ENCODE measurements at regions not wholly inside any gene's neighbourhood (a gene's known extent, or its start where the extent isn't known, plus 50 kb on each side); places are given as distances from the start of the nearest gene placed in this dataset.
"Not testable (repeated sequence)": the region's sequence is repeated elsewhere in the genome, so short reads cannot be mapped to it uniquely, and the experiment has no call there.

DNA sequence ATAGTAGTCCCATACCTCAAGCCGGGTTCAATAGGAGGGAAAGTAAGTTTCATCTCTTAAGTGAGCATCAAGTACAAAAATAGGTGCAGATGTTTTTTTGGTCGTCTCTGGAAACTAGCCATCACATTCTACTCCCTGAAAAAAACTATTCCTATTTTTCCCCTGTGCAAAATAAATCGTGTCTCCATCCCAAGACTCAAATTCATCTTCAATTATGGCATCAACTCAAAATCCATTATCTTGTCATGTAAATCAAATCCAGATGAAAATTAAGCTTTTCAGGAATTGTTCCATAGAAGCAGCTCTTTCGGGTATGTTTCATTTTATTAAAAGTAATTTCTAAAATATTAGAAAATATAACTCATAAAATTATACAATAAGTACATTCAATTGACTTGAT lies 1368.4 kb downstream of the GRIK2 start:
- H3K36me3 ChIP-seq = no peaks in the 10 kb centered on the region
- no peaks in the 10 kb centered on the region for H3K27me3 ChIP-seq (replicated peaks)
- no peak overlapping the region for H3K4me3 ChIP-seq
- no peaks in the 10 kb centered on the region for H3K4me1 ChIP-seq (replicated peaks)
- H3K9me3 ChIP-seq (replicated peaks) = no peaks in the 10 kb centered on the region
- DNase-seq (ENCODE audit: low read depth in 1 of 2, low spot score in 2 of 2) = no peak
- no peak overlapping the region for H3K27ac ChIP-seq

DNA sequence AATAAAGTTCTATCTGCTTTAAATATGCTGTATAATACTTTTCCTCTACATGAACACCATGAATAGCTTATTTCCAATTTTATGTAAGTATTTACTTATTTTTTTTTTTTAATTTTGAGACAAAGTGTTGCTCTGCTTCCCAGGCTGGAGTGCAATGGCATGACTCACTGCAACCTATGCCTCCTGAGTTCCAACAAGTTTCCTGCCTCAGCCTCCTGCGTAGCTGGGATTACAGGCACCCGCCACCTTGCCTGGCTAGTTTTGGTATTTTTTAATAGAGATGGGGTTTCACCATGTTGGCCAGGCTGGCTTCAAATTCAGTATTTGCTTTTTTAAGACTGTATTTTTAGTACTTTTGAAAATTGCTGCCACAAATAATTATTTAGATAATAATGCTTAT lies 1365.9 kb downstream of the GRIK2 start:
- H3K36me3 ChIP-seq = no peaks in the 10 kb centered on the region
- no peak overlapping the region for H3K4me3 ChIP-seq
- no peak overlapping the region for H3K27ac ChIP-seq
- H3K4me1 ChIP-seq (replicated peaks) = no peaks in the 10 kb centered on the region
- no peaks in the 10 kb centered on the region for H3K27me3 ChIP-seq (replicated peaks)
- H3K9me3 ChIP-seq (replicated peaks) = no peaks in the 10 kb centered on the region
- no peak for DNase-seq (ENCODE audit: low read depth in 1 of 2, low spot score in 2 of 2)

DNA sequence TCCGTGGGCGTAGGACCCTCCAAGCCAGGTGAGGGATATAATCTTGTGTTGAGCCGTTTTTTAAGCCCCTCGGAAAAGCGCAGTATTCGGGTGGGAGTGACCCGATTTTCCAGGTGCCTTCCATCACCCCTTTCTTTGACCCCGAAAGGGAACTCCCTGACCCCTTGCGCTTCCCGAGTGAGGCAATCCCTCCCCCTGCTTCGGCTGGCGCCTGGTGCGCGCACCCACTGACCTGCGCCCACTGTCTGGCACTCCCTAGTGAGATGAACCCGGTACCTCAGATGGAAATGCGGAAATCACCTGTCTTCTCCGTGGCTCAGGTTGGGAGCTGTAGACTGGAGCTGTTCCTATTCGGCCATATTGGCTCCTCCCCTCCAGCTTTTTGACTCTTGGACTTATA lies 1365.0 kb downstream of the GRIK2 start:
- not testable (repeated sequence) for H3K4me3 ChIP-seq; H3K27ac ChIP-seq; H3K4me1 ChIP-seq (replicated peaks); H3K9me3 ChIP-seq (replicated peaks); H3K36me3 ChIP-seq; DNase-seq (ENCODE audit: low read depth in 1 of 2, low spot score in 2 of 2); H3K27me3 ChIP-seq (replicated peaks)

DNA sequence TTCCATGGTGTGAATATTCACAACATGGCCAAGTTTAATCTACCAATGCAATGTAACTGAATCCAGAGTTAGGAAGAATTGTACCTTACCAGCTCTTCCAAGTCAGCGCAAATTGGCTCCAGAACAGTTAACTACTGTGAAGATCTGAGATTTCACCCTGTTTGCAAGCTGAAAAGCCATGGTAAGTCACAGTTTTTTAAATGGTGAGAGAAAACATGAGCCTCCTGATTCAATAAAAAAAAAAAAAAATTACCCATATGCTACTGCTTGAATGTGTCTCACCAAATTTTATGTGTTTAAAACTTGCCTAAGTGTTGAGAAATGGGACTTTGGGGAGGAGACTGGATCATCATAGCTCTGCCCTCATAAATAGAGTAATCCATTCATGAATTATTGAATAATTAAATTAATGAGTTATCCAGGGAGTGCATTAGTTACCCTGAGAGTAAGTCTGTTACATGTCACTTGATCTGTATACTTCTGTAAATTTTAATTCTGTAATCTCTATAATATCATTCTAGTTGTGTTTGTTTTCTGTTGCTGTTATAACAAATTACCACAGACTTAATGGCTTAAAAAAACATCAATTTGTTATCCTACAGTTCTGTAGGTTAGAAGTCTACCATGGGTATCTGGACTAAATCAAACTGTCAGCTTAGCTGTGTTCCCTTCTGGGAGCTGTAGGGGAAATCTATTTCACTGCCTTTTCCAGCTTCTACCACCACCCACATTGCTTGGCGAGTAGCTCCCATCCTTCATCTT lies 1355.9 kb downstream of the GRIK2 start:
- H3K27me3 ChIP-seq (replicated peaks) = no peaks in the 10 kb centered on the region
- no peaks in the 10 kb centered on the region for H3K9me3 ChIP-seq (replicated peaks)
- no peaks in the 10 kb centered on the region for H3K36me3 ChIP-seq
- H3K27ac ChIP-seq = no peak overlapping the region
- H3K4me3 ChIP-seq = no peak overlapping the region
- no peak for DNase-seq (ENCODE audit: low read depth in 1 of 2, low spot score in 2 of 2)
- no peaks in the 10 kb centered on the region for H3K4me1 ChIP-seq (replicated peaks)

DNA sequence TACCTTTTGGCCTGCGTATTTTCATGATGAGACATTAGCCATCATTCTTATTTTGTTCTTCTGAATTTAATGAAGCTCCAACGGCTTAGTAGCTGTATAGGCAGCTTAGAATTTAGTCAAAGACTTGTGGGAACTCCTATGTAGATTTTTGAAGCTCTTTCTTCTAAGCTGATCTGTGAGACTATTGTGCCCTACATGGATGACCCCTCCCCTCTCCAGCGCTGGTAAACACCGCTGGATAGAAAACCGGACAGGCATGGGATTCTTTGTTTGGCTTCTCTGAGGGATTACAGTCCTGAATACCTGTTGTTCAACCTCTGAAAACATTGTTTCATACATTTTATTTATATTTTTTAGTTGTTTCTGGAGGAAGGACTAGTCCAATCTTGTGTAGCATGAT lies 1353.4 kb downstream of the GRIK2 start:
- no peaks in the 10 kb centered on the region for H3K9me3 ChIP-seq (replicated peaks)
- no peaks in the 10 kb centered on the region for H3K4me1 ChIP-seq (replicated peaks)
- no peaks in the 10 kb centered on the region for H3K27me3 ChIP-seq (replicated peaks)
- H3K27ac ChIP-seq = no peak overlapping the region
- no peak overlapping the region for H3K4me3 ChIP-seq
- DNase-seq (ENCODE audit: low read depth in 1 of 2, low spot score in 2 of 2) = no peak
- H3K36me3 ChIP-seq = no peaks in the 10 kb centered on the region

DNA sequence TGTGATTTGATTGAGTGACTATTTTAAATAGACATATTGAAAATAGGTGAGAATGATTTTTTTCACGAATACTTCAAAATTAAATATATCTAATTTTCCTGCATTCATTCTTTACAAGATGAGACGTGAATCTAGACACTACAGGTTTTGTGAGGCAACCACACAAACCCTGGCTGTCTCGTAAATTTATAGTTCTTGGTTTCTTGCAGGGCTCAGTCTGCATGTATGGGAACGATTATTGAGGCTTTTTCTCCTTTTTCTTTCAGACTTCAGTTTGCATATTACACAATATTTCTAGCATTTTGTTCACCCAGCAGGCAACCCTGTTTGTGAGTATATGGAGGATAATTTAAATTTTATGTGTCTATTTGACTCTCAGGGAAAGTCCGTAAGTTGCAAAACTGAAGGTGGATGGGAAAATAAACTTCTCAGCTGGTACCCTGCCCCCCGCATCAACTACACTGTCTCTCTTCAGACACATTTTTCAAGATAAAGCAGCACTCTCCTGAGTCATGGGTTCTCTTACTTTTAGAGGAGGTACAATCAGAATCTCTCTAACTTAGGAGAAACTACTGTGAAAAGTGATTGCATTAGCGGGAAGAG lies 1349.3 kb downstream of the GRIK2 start:
- no peaks in the 10 kb centered on the region for H3K9me3 ChIP-seq (replicated peaks)
- no peak overlapping the region for H3K27ac ChIP-seq
- no peaks in the 10 kb centered on the region for H3K27me3 ChIP-seq (replicated peaks)
- H3K36me3 ChIP-seq = no peaks in the 10 kb centered on the region
- DNase-seq (ENCODE audit: low read depth in 1 of 2, low spot score in 2 of 2) = no peak
- H3K4me1 ChIP-seq (replicated peaks) = no peaks in the 10 kb centered on the region
- H3K4me3 ChIP-seq = no peak overlapping the region

DNA sequence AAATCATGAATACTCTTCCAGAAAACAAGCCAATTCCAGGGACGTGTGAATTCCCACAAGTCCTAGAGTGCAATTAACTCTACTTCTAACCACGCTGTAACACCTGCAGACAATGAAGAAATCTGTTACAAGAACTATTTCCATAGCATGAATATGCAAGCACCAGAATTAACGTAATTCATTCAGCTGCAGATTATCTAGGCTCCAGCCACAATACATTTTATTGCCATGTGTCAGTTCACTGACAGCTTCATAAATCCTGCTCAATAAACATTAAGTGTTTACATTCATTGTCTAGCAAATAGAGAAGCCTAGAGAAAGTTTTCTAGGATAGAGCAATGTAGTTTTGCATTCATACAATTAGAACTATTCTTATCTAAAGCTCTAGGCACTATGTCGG lies 1348.5 kb downstream of the GRIK2 start:
- H3K4me3 ChIP-seq = no peak overlapping the region
- no peak for DNase-seq (ENCODE audit: low read depth in 1 of 2, low spot score in 2 of 2)
- no peak overlapping the region for H3K27ac ChIP-seq
- no peaks in the 10 kb centered on the region for H3K9me3 ChIP-seq (replicated peaks)
- 0 out of 2 replicates have a peak, but pooled peaks cover 3% of the 10 kb centered on the region for H3K4me1 ChIP-seq (replicated peaks)
- no peaks in the 10 kb centered on the region for H3K27me3 ChIP-seq (replicated peaks)
- H3K36me3 ChIP-seq = no peaks in the 10 kb centered on the region

DNA sequence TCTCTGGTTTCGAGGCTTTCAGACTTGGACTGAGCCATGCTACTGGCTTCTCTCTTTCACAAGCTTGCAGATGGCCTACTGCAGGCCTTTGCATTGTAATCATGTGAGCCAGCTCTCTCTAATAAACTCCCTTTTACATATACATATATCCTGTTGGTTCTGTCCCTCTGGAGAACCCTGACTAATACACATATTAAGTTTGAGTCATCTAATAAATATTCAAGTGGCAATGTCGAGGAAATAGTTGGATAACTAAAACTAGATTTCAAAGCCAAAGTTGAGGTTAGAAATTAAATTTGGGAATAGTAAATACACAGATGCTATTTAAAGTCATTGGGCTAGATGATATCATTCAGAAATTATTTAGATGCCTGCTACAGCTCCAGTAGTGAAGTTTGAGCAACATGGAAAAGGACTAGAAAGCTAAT lies 1343.4 kb downstream of the GRIK2 start:
- H3K4me1 ChIP-seq (replicated peaks) = peaks cover 8% of the 10 kb centered on the region
- no peaks in the 10 kb centered on the region for H3K9me3 ChIP-seq (replicated peaks)
- DNase-seq (ENCODE audit: low read depth in 1 of 2, low spot score in 2 of 2) = peak in 1 of 2 experiments; percentile 22
- no peak overlapping the region for H3K4me3 ChIP-seq
- no peaks in the 10 kb centered on the region for H3K27me3 ChIP-seq (replicated peaks)
- peak overlapping the region; percentile 47 for H3K27ac ChIP-seq
- H3K36me3 ChIP-seq = no peaks in the 10 kb centered on the region

DNA sequence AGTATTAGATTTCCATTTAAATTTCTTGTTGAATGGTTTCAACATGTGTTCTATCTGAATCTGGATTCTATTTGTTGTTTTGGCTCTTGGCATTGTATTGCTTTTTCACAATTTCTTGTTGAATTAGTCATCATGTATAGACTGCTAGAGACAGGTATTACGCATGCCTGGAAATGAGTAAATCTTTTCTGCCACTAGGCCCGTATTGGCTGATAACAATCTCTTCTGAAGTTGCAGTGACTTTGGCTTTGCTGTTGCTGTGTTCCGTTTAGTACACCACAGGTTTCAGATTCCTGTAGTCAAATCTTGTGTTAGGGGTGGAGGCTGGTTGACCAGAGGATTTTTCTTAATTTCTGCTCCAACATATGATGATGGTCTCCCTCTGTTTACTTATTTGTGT lies 1339.4 kb downstream of the GRIK2 start:
- no peaks in the 10 kb centered on the region for H3K27me3 ChIP-seq (replicated peaks)
- no peak overlapping the region for H3K27ac ChIP-seq
- peaks cover 8% of the 10 kb centered on the region for H3K4me1 ChIP-seq (replicated peaks)
- no peak overlapping the region for H3K4me3 ChIP-seq
- no peaks in the 10 kb centered on the region for H3K9me3 ChIP-seq (replicated peaks)
- H3K36me3 ChIP-seq = no peaks in the 10 kb centered on the region
- DNase-seq (ENCODE audit: low read depth in 1 of 2, low spot score in 2 of 2) = no peak

DNA sequence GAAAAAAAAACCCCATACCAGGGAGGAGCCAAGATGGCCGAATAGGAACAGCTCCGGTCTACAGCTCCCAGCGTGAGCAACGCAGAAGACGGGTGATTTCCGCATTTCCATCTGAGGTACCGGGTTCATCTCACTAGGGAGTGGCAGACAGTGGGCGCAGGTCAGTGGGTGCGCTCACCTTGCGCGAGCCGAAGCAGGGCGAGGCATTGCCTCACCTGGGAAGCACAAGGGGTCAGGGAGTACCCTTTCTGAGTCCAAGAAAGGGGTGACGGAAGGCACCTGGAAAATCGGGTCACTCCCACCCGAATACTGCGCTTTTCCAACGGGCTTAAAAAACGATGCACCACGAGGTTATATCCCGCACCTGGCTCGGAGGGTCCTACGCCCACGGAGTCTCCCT lies 1328.6 kb downstream of the GRIK2 start:
- H3K9me3 ChIP-seq (replicated peaks); H3K4me1 ChIP-seq (replicated peaks); H3K36me3 ChIP-seq; H3K4me3 ChIP-seq; DNase-seq (ENCODE audit: low read depth in 1 of 2, low spot score in 2 of 2); H3K27ac ChIP-seq; H3K27me3 ChIP-seq (replicated peaks): not testable (repeated sequence)

DNA sequence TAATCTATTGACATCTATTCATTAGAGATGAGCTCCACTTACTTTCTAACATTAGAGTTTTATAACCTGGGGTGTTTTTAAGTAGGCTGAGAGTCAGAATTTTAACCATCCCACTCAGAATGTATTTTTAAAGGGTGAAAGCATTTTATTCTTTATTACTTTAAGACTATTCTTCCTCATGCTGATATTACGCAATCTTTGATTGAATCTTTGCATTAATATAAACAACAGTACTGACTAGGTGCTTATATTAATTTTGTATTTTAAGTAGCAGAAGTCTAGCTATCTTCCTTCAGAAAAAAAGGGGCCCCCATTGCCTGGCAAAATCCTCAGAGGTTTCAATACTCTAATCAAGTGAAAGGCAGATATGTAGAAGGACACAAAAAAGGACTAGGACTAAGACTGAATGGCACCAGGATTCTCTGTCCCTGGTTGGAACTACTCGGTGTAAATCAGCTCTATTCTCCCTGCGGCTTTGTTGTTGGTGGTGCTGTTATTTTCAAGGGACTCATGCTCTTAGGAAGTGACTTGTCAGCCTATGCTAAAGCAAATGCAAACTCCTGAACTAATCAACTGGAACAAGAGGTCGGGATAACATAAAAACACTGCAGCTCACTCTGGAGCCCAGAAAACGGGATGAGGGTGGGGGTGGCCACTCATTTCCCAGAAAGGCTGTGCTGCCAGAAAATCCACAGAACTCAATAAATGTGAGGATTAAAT lies 1324.4 kb downstream of the GRIK2 start:
- no peak overlapping the region for H3K27ac ChIP-seq
- no peaks in the 10 kb centered on the region for H3K9me3 ChIP-seq (replicated peaks)
- no peak for DNase-seq (ENCODE audit: low read depth in 1 of 2, low spot score in 2 of 2)
- no peak overlapping the region for H3K4me3 ChIP-seq
- no peaks in the 10 kb centered on the region for H3K36me3 ChIP-seq
- no peaks in the 10 kb centered on the region for H3K4me1 ChIP-seq (replicated peaks)
- H3K27me3 ChIP-seq (replicated peaks) = no peaks in the 10 kb centered on the region

DNA sequence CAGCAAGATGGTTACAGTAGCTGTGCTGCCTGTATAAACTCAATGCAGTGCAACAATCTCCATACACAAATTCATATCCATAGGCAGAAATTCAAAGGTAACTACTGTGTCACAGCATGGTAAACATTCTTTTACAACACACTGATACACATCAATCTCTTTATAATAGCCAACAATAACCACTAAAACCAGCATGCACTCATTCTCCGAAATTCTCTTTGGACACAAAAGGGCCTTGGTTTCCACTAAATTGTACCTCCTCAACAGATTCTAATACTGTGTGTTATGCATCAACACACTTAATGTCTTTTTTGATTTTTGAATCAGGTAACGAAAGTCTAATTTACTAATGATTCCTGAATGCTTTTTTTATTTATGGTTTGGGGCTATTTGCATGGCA lies 1323.7 kb downstream of the GRIK2 start:
- no peak overlapping the region for H3K27ac ChIP-seq
- H3K4me1 ChIP-seq (replicated peaks) = no peaks in the 10 kb centered on the region
- no peaks in the 10 kb centered on the region for H3K27me3 ChIP-seq (replicated peaks)
- no peak overlapping the region for H3K4me3 ChIP-seq
- no peaks in the 10 kb centered on the region for H3K36me3 ChIP-seq
- no peak for DNase-seq (ENCODE audit: low read depth in 1 of 2, low spot score in 2 of 2)
- no peaks in the 10 kb centered on the region for H3K9me3 ChIP-seq (replicated peaks)

DNA sequence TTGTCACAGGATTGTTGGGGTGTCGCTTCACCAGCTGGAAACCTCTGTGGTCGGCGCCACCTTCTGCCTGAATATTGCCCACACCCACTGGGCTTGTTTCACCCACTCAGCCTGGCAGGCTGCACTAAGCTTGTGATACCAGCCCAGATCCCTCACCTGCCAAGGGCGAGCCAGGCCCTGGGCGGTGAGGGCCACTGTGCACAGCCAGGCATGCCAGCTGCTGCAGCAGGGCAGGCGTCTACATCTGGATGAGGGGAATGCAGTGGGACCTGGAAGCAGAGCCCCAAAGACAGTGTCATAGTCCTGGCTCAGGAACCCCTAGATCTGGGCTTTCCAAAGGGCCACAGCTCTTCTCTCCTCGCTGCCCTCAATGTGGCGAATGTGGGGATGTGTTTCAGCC lies 1307.5 kb downstream of the GRIK2 start:
- H3K4me3 ChIP-seq = no peak overlapping the region
- no peak for DNase-seq (ENCODE audit: low read depth in 1 of 2, low spot score in 2 of 2)
- H3K27me3 ChIP-seq (replicated peaks) = no peaks in the 10 kb centered on the region
- H3K36me3 ChIP-seq = no peaks in the 10 kb centered on the region
- no peak overlapping the region for H3K27ac ChIP-seq
- H3K9me3 ChIP-seq (replicated peaks) = 0 out of 2 replicates have a peak, but pooled peaks cover 2% of the 10 kb centered on the region
- no peaks in the 10 kb centered on the region for H3K4me1 ChIP-seq (replicated peaks)

DNA sequence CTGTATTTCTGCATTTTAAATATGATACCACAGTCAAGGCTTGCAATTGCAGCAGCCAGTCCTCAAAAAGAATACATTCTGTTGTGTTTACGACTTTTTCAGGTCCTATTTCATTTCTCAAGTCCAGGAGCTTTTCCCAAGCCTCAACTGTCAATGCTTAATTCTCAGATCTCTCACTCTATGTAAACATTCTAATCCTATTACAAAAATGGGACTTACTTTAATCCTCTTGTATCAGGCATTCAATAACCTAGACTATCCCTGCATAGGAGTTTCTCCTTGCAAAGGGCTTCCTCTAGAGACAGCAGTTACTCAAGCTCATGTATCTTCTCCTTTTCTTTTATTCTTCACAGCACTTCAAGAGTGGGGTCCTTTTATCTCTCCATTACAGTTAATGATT lies 1293.0 kb downstream of the GRIK2 start:
- no peak overlapping the region for H3K4me3 ChIP-seq
- DNase-seq (ENCODE audit: low read depth in 1 of 2, low spot score in 2 of 2) = no peak
- no peak overlapping the region for H3K27ac ChIP-seq
- H3K4me1 ChIP-seq (replicated peaks) = no peaks in the 10 kb centered on the region
- no peaks in the 10 kb centered on the region for H3K27me3 ChIP-seq (replicated peaks)
- no peaks in the 10 kb centered on the region for H3K36me3 ChIP-seq
- H3K9me3 ChIP-seq (replicated peaks) = no peaks in the 10 kb centered on the region

Data from SJSA1 (cell line).